Breast epithelium (tissue), 3 donors: ENCODE measurements at regions not wholly inside any gene's neighbourhood (a gene's known extent, or its start where the extent isn't known, plus 50 kb on each side); places are given as distances from the start of the nearest gene placed in this dataset.

Source experiments
- CTCF ChIP-seq, 3 donors: fragments of 450-650 bp; IDR thresholded peaks; one replicate each; pipeline ENCODE4 v1.5.1; 2016 to 2017; ENCODE audit warnings: antibody characterized with exemption in 3 of 3, mild to moderate bottlenecking in 3 of 3, moderate library complexity in 3 of 3
- POLR2A ChIP-seq: fragments of 450-650 bp; IDR thresholded peaks from one replicate; pipeline ENCODE4 v1.6.1; 2016; ENCODE audit warnings: antibody characterized with exemption, mild to moderate bottlenecking, moderate library complexity
- POLR2AphosphoS5 ChIP-seq, 3 donors: sonication (generic); formaldehyde crosslinking; IDR thresholded peaks; one replicate each; pipeline ENCODE4 v1.6.1; 2017; ENCODE audit warnings: antibody characterized with exemption in 3 of 3

GRCh38 chr10:58903071-58903470, 273.4 kb upstream of the PHYHIPL start:
- no peak for TF ChIP-seq POLR2A
- TF ChIP-seq CTCF (IDR thresholded peaks at IDR 0.05) = no peak
- no peak for TF ChIP-seq POLR2AphosphoS5 (IDR thresholded peaks at IDR 0.05)
